ENCODE measurements at regions not wholly inside any gene's neighbourhood (a gene's known extent, or its start where the extent isn't known, plus 50 kb on each side); places are given as distances from the start of the nearest gene placed in this dataset.

GRCh38 chr5:96037128-96037527 lies 75.5 kb upstream of the ELL2 start:
- H3K79me2 ChIP-seq (ENCODE audit: insufficient read depth, low read length), result no peaks in the 10 kb centered on the region
- no peaks in the 10 kb centered on the region for H3K27me3 ChIP-seq (ENCODE audit: insufficient read depth, low read length)
- no peaks in the 10 kb centered on the region for H3K36me3 ChIP-seq (ENCODE audit: insufficient read depth, low read length)
- no peaks in the 10 kb centered on the region for H4K20me1 ChIP-seq (ENCODE audit: insufficient read depth, low read length)
- no peak overlapping the region for H3K27ac ChIP-seq (ENCODE audit: low read depth, low read length, poor library complexity, severe bottlenecking)
- H2AFZ ChIP-seq (ENCODE audit: low read length), result no peak overlapping the region
- H3K4me2 ChIP-seq (ENCODE audit: low read length), result no peak overlapping the region
- no peaks in the 10 kb centered on the region for H3F3A ChIP-seq (ENCODE audit: insufficient read depth, low read length)
- H3K9me3 ChIP-seq (ENCODE audit: low read length), result no peaks in the 10 kb centered on the region
- H3K4me3 ChIP-seq (ENCODE audit: low read depth, low read length, poor library complexity, severe bottlenecking), result no peak overlapping the region
- no peak for TF ChIP-seq EZH2 (IDR thresholded peaks at IDR 0.05; ENCODE audit: borderline replicate concordance, low read length)
- TF ChIP-seq, protein P1, sequence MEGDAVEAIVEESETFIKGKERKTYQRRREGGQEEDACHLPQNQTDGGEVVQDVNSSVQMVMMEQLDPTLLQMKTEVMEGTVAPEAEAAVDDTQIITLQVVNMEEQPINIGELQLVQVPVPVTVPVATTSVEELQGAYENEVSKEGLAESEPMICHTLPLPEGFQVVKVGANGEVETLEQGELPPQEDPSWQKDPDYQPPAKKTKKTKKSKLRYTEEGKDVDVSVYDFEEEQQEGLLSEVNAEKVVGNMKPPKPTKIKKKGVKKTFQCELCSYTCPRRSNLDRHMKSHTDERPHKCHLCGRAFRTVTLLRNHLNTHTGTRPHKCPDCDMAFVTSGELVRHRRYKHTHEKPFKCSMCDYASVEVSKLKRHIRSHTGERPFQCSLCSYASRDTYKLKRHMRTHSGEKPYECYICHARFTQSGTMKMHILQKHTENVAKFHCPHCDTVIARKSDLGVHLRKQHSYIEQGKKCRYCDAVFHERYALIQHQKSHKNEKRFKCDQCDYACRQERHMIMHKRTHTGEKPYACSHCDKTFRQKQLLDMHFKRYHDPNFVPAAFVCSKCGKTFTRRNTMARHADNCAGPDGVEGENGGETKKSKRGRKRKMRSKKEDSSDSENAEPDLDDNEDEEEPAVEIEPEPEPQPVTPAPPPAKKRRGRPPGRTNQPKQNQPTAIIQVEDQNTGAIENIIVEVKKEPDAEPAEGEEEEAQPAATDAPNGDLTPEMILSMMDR (IDR thresholded peaks at IDR 0.05; ENCODE audit: low read length), result no peak
- no peak overlapping the region for H3K9ac ChIP-seq (ENCODE audit: low read length)
- no peaks in the 10 kb centered on the region for H3K4me1 ChIP-seq (ENCODE audit: insufficient read depth, low read length, severe bottlenecking)
- no peaks in the 10 kb centered on the region for H3K9me2 ChIP-seq (ENCODE audit: low read depth, low read length)

DNA sequence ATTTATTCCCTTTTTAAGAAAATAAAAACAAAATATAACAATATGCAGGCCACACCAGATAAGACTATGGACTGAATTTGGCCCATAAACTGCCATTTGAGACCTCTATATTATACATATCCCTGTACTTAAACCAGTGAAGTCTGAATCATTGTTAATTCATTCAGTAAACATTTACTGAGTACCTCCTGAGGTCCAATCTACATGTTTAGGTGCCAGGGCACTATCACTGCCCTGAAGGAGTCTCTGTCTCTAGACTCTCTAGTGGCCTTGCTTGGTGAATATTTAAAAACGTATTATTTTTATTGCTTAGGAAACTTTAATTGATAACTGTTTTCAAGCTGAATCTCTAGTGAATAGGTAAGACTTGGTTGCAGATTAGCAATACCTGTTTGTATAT lies 74.7 kb upstream of the ELL2 start:
- Histone ChIP-seq H3K27me3 (ENCODE audit: insufficient read depth, low read length) (no peaks in the 10 kb centered on the region), H3K9ac (ENCODE audit: low read length) (no peak overlapping the region), H3K36me3 (ENCODE audit: insufficient read depth, low read length) (no peaks in the 10 kb centered on the region), H2AFZ (ENCODE audit: low read length) (no peak overlapping the region), H3F3A (ENCODE audit: insufficient read depth, low read length) (no peaks in the 10 kb centered on the region), H3K27ac (ENCODE audit: low read depth, low read length, poor library complexity, severe bottlenecking) (no peak overlapping the region), H3K4me1 (ENCODE audit: insufficient read depth, low read length, severe bottlenecking) (no peaks in the 10 kb centered on the region), H3K9me2 (ENCODE audit: low read depth, low read length) (no peaks in the 10 kb centered on the region), H3K4me2 (ENCODE audit: low read length) (no peak overlapping the region), H4K20me1 (ENCODE audit: insufficient read depth, low read length) (no peaks in the 10 kb centered on the region), H3K9me3 (ENCODE audit: low read length) (no peaks in the 10 kb centered on the region), H3K4me3 (ENCODE audit: low read depth, low read length, poor library complexity, severe bottlenecking) (no peak overlapping the region), H3K79me2 (ENCODE audit: insufficient read depth, low read length) (no peaks in the 10 kb centered on the region)
- no peak for TF ChIP-seq EZH2 (IDR thresholded peaks at IDR 0.05; ENCODE audit: borderline replicate concordance, low read length)
- TF ChIP-seq, protein P1 (IDR thresholded peaks at IDR 0.05; ENCODE audit: low read length), result no peak

- no peak overlapping the region for H3K4me2 ChIP-seq (ENCODE audit: low read length)
- no peak overlapping the region for H3K27ac ChIP-seq (ENCODE audit: low read depth, low read length, poor library complexity, severe bottlenecking)
These were observed 74.1 kb upstream of the ELL2 start for GRCh38 chr5:96035796-96036195.

More at GRCh38 chr5:96035796-96036195, 74.1 kb upstream of the ELL2 start:
- no peak overlapping the region for H3K4me3 ChIP-seq (ENCODE audit: low read depth, low read length, poor library complexity, severe bottlenecking)
- no peaks in the 10 kb centered on the region for H3K36me3 ChIP-seq (ENCODE audit: insufficient read depth, low read length)
- no peak overlapping the region for H3K9ac ChIP-seq (ENCODE audit: low read length)
- no peaks in the 10 kb centered on the region for H3K79me2 ChIP-seq (ENCODE audit: insufficient read depth, low read length)
- H3K9me3 ChIP-seq (ENCODE audit: low read length), result no peaks in the 10 kb centered on the region
- H2AFZ ChIP-seq (ENCODE audit: low read length), result no peak overlapping the region
- TF ChIP-seq, protein P1 (IDR thresholded peaks at IDR 0.05; ENCODE audit: low read length), result no peak
- TF ChIP-seq EZH2 (IDR thresholded peaks at IDR 0.05; ENCODE audit: borderline replicate concordance, low read length), result no peak
- no peaks in the 10 kb centered on the region for H3K27me3 ChIP-seq (ENCODE audit: insufficient read depth, low read length)
- H3K4me1 ChIP-seq (ENCODE audit: insufficient read depth, low read length, severe bottlenecking), result no peaks in the 10 kb centered on the region
- no peaks in the 10 kb centered on the region for H3F3A ChIP-seq (ENCODE audit: insufficient read depth, low read length)
- no peaks in the 10 kb centered on the region for H3K9me2 ChIP-seq (ENCODE audit: low read depth, low read length)
- H4K20me1 ChIP-seq (ENCODE audit: insufficient read depth, low read length), result no peaks in the 10 kb centered on the region
